Heart left ventricle (tissue), 13 donors: ENCODE measurements at regions not wholly inside any gene's neighbourhood (a gene's known extent, or its start where the extent isn't known, plus 50 kb on each side); places are given as distances from the start of the nearest gene placed in this dataset.

Source experiments
- CTCF ChIP-seq, 12 donors: fragments of 200-600 bp; sonication (generic) in 4 of 12; IDR thresholded peaks; one replicate each; pipeline versions ENCODE4 v1.5.0 to v1.8.0; 2018 to 2022; ENCODE audit warnings: antibody characterized with exemption in 12 of 12, mild to moderate bottlenecking in 5 of 12
- POLR2A ChIP-seq, 2 donors: fragments of 450-650 bp; IDR thresholded peaks; one replicate each; pipeline ENCODE4 v1.6.1; 2017; ENCODE audit warnings: antibody characterized with exemption in 2 of 2, mild to moderate bottlenecking in 2 of 2, moderate library complexity in 2 of 2
- donor health status: ischemic (EF 13 %, LVEDD 7.1; RV severe dilation, severe dysfunction).
- donor health status: DM: no; HTN: yes; CAD: no.
- donor health status: DM: no; HTN: no; CAD: no.
- donor health status: ischemic (EF 25% LVEDD 6.9; RV normal size, moderate dysfunction).
- donor health status: ischemic (EF 25% LVEDD 5.7; RV mildly dilated, moderate dysfunction).
- donor health status: ischemic (EF 35%, LVEDD 5.7; RV mildly dilated, moderate dysfunction).
- donor health status: nonischemic (EF 11% LVEDD 7.7; RV severe dilation, severe dysfunction).
- donor health status: DM: yes; HTN: yes; CAD: no.
- donor health status: PGD.
- donor health status: ischemic (EF 29% LVEDD 5.4; RV normal size, mild dysfunction).
- donor health status: nonischemic (EF 23%, LVEDD 6.1; RV moderate dilation, normal function).

GRCh38 chr3:78077178-78077577 is 1037.3 kb downstream of the ROBO2 start:
- TF ChIP-seq CTCF (IDR thresholded peaks at IDR 0.05) (no peak), POLR2A (IDR thresholded peaks at IDR 0.05) (no peak)
